ENCODE measurements at regions not wholly inside any gene's neighbourhood (a gene's known extent, or its start where the extent isn't known, plus 50 kb on each side); places are given as distances from the start of the nearest gene placed in this dataset.

- DNase-seq (ENCODE audit: extremely low read depth, low read depth): no peak
- TF ChIP-seq CTCF (IDR thresholded peaks at IDR 0.05; ENCODE audit: low read depth, low read length, missing control alignments): no peak
- H3K4me3 ChIP-seq (replicated peaks; ENCODE audit: low read depth, low read length): no peak overlapping the region
Observed at GRCh38 chr22:48827904-48828555, 999.6 kb downstream of the BRD1 start.

GRCh38 chr22:48827268-48827846 lies 1000.3 kb downstream of the BRD1 start:
- DNase-seq (ENCODE audit: extremely low read depth, low read depth): no peak
- no peak overlapping the region for H3K4me3 ChIP-seq (replicated peaks; ENCODE audit: low read depth, low read length)
- TF ChIP-seq CTCF (IDR thresholded peaks at IDR 0.05; ENCODE audit: low read depth, low read length, missing control alignments): no peak

GRCh38 chr22:48826546-48826945 lies 1001.1 kb downstream of the BRD1 start:
- DNase-seq (ENCODE audit: extremely low read depth, low read depth): no peak
- TF ChIP-seq CTCF (IDR thresholded peaks at IDR 0.05; ENCODE audit: low read depth, low read length, missing control alignments): no peak
- no peak overlapping the region for H3K4me3 ChIP-seq (replicated peaks; ENCODE audit: low read depth, low read length)

- no peak overlapping the region for H3K4me3 ChIP-seq (replicated peaks; ENCODE audit: low read depth, low read length)
- TF ChIP-seq CTCF (IDR thresholded peaks at IDR 0.05; ENCODE audit: low read depth, low read length, missing control alignments): no peak
- no peak for DNase-seq (ENCODE audit: extremely low read depth, low read depth)
Observed at GRCh38 chr22:48825802-48826520, 1001.7 kb downstream of the BRD1 start.

- no peak for TF ChIP-seq CTCF (IDR thresholded peaks at IDR 0.05; ENCODE audit: low read depth, low read length, missing control alignments)
- no peak for DNase-seq (ENCODE audit: extremely low read depth, low read depth)
Observed at GRCh38 chr22:48824712-48825651, 1002.7 kb downstream of the BRD1 start.

GRCh38 chr22:48823941-48824340 lies 1003.7 kb downstream of the BRD1 start:
- no peak for DNase-seq (ENCODE audit: extremely low read depth, low read depth)
- H3K4me3 ChIP-seq (replicated peaks; ENCODE audit: low read depth, low read length): no peak overlapping the region
- no peak for TF ChIP-seq CTCF (IDR thresholded peaks at IDR 0.05; ENCODE audit: low read depth, low read length, missing control alignments)

More at GRCh38 chr22:48824712-48825651, 1002.7 kb downstream of the BRD1 start:
- no peak overlapping the region for H3K4me3 ChIP-seq (replicated peaks; ENCODE audit: low read depth, low read length)
